CD14-positive monocyte (primary cell): ENCODE measurements at regions not wholly inside any gene's neighbourhood (a gene's known extent, or its start where the extent isn't known, plus 50 kb on each side); places are given as distances from the start of the nearest gene placed in this dataset.

Experiments used
- DNase-seq, 3 donors: peaks; one replicate each; pipeline ENCODE4 v3.0.0-alpha.2; 2011 to 2022
- H2AFZ ChIP-seq: 2 replicates; pipeline ENCODE4 v1.6.0; 2012; ENCODE audit warnings: mild to moderate bottlenecking, low read depth, low read length, inconsistent platforms; ENCODE audit not compliant: insufficient read depth, poor library complexity, severe bottlenecking
- H3K27ac ChIP-seq, 2 donors: 1 replicate in 1 of 2; 2 replicates in 1 of 2; pipeline ENCODE4 v1.5.1; 2012 to 2013; ENCODE audit warnings: low read length in 2 of 2, control low read depth in 1 of 2, inconsistent platforms in 1 of 2, low read depth in 1 of 2, mild to moderate bottlenecking in 1 of 2
- H3K27me3 ChIP-seq, 2 donors: one replicate each; pipeline versions ENCODE4 v1.6.0 to v1.6.1; 2011 to 2013; ENCODE audit warnings: low read length in 2 of 2; ENCODE audit not compliant: control insufficient read depth in 2 of 2, insufficient read depth in 2 of 2
- H3K36me3 ChIP-seq, 2 donors: replicated peaks in 1 of 2; 1 replicate in 1 of 2; 2 replicates in 1 of 2; pipeline versions ENCODE4 v1.5.1 to v1.6.1; 2012 to 2013; ENCODE audit warnings: low read length in 2 of 2, control low read depth in 1 of 2, inconsistent platforms in 1 of 2, mild to moderate bottlenecking in 1 of 2; ENCODE audit not compliant: insufficient read depth in 2 of 2, control insufficient read depth in 1 of 2
- H3K4me1 ChIP-seq, 2 donors: 1 replicate in 1 of 2; 2 replicates in 1 of 2; pipeline versions ENCODE4 v1.5.1 to v1.6.1; 2012 to 2013; ENCODE audit warnings: low read length in 2 of 2, control low read depth in 1 of 2, inconsistent platforms in 1 of 2, mild to moderate bottlenecking in 1 of 2, moderate library complexity in 1 of 2; ENCODE audit not compliant: insufficient read depth in 2 of 2, control insufficient read depth in 1 of 2
- H3K4me2 ChIP-seq: replicated peaks from 2 replicates; pipeline ENCODE3; 2012; ENCODE audit warnings: low read length, moderate library complexity, mild to moderate bottlenecking; ENCODE audit not compliant: poor library complexity, severe bottlenecking; ENCODE audit errors: extremely low read depth
- H3K4me3 ChIP-seq, 3 experiments: fragments of 200-600 bp in 1 of 3; sonication (generic) in 1 of 3; replicated peaks in 1 of 3; 1 replicate in 2 of 3; 2 replicates in 1 of 3; pipeline ENCODE4 v1.5.1; 2011 to 2013; ENCODE audit warnings: low read length in 3 of 3, mild to moderate bottlenecking in 3 of 3, control low read depth in 2 of 3, low read depth in 2 of 3, inconsistent platforms in 1 of 3, moderate library complexity in 1 of 3
- H3K79me2 ChIP-seq: 2 replicates; pipeline ENCODE4 v1.6.0; 2012; ENCODE audit warnings: mild to moderate bottlenecking, control low read depth, inconsistent platforms, low read length, moderate library complexity; ENCODE audit not compliant: insufficient read depth
- H3K9ac ChIP-seq: 2 replicates; pipeline ENCODE4 v1.6.0; 2017; ENCODE audit warnings: low read length, mild to moderate bottlenecking; ENCODE audit not compliant: insufficient read depth, poor library complexity, severe bottlenecking
- H3K9me3 ChIP-seq, 2 donors: replicated peaks in 1 of 2; 1 replicate in 1 of 2; 2 replicates in 1 of 2; pipeline versions ENCODE4 v1.5.1 to v1.6.1; 2012 to 2013; ENCODE audit warnings: low read length in 2 of 2, control low read depth in 1 of 2; ENCODE audit not compliant: control insufficient read depth in 1 of 2, insufficient read depth in 1 of 2
- H4K20me1 ChIP-seq: 2 replicates; pipeline ENCODE4 v1.6.0; 2012; ENCODE audit warnings: mild to moderate bottlenecking, low read length, control low read depth, moderate library complexity; ENCODE audit not compliant: insufficient read depth
- H3K27ac Mint-ChIP-seq, 7 donors: one replicate each; pipeline ENCODE4 v1.8.0; 2020; ENCODE audit warnings: mild to moderate bottlenecking in 7 of 7, mixed read lengths in 7 of 7, moderate library complexity in 6 of 7, inconsistent platforms in 2 of 7
- H3K27me3 Mint-ChIP-seq, 3 donors: one replicate each; pipeline ENCODE4 v1.8.0; 2021 to 2022; ENCODE audit warnings: low read depth in 3 of 3, mild to moderate bottlenecking in 3 of 3, mixed read lengths in 3 of 3, moderate library complexity in 3 of 3, inconsistent platforms in 1 of 3
- H3K36me3 Mint-ChIP-seq, 2 donors: one replicate each; pipeline ENCODE4 v1.8.0; 2020; ENCODE audit warnings: mixed read lengths in 2 of 2, inconsistent platforms in 1 of 2, mild to moderate bottlenecking in 1 of 2
- H3K4me1 Mint-ChIP-seq: one replicate; pipeline ENCODE4 v1.8.0; 2020; ENCODE audit warnings: mild to moderate bottlenecking, mixed read lengths
- H3K4me3 Mint-ChIP-seq, 2 donors: one replicate each; pipeline ENCODE4 v1.8.0; 2020; ENCODE audit warnings: mild to moderate bottlenecking in 2 of 2, mixed read lengths in 2 of 2, moderate library complexity in 1 of 2
- H3K9me3 Mint-ChIP-seq, 7 donors: one replicate each; pipeline ENCODE4 v1.8.0; 2020 to 2022; ENCODE audit warnings: mixed read lengths in 7 of 7, mild to moderate bottlenecking in 6 of 7, moderate library complexity in 6 of 7, inconsistent platforms in 2 of 7
- CTCF ChIP-seq: fragments of 200-600 bp; IDR thresholded peaks from one replicate; pipeline ENCODE4 v1.8.0; 2022; ENCODE audit warnings: antibody characterized with exemption, mild to moderate bottlenecking
- WGBS: methylation state at CpG from one replicate; pipeline ENCODE4 v1.1.5; 2013; ENCODE audit warnings: missing lambda C conversion rate; ENCODE audit not compliant: insufficient coverage; 5-methylcytosine and 5-hydroxymethylcytosine counted together
- intact Hi-C, 2 donors: fragments of 100-400 bp; cut with micrococcal nuclease; formaldehyde crosslinking; loops; one replicate each; pipeline versions ENCODE4 v1.15.0 to v1.15.1; 2023

- Histone ChIP-seq H3K4me2 (no peak overlapping the region), H3K27me3 (no peaks in the 10 kb centered on the region), H3K79me2 (no peaks in the 10 kb centered on the region), H3K36me3 (no peaks in the 10 kb centered on the region), H3K9ac (no peak overlapping the region), H3K4me1 (no peaks in the 10 kb centered on the region), H2AFZ (no peak overlapping the region), H3K4me3 (no peak overlapping the region), H4K20me1 (no peaks in the 10 kb centered on the region), H3K9me3 (no peaks in the 10 kb centered on the region), H3K27ac (no peak overlapping the region)
- Mint-ChIP-seq H3K4me3 (no peak overlapping the region), H3K27ac (no peak overlapping the region), H3K9me3 (peaks cover 1 to 10% (median 2%) of the 10 kb centered on the region in 7 donors), H3K27me3 (no peaks in the 10 kb centered on the region), H3K36me3 (no peaks in the 10 kb centered on the region), H3K4me1 (no peaks in the 10 kb centered on the region)
- intact Hi-C loops = no loop called here
- DNase-seq = no peak
- no peak for TF ChIP-seq CTCF
- no CpG with 5 or more reads among the region's 2 CpGs for WGBS
Observed at GRCh38 chr16:65532846-65533245, 411.0 kb upstream of the CDH11 start.

GRCh38 chr16:65532258-65532657, 410.4 kb upstream of the CDH11 start:
- WGBS = 38% methylated on average over 2 of the region's 6 CpGs
- intact Hi-C loops = no loop called here

More at GRCh38 chr16:65532258-65532657, 410.4 kb upstream of the CDH11 start:
- Histone ChIP-seq H4K20me1 (no peaks in the 10 kb centered on the region), H3K4me3 (no peak overlapping the region), H3K9ac (no peak overlapping the region), H3K27me3 (no peaks in the 10 kb centered on the region), H3K4me2 (no peak overlapping the region), H2AFZ (no peak overlapping the region), H3K27ac (no peak overlapping the region), H3K79me2 (no peaks in the 10 kb centered on the region), H3K36me3 (no peaks in the 10 kb centered on the region), H3K9me3 (peaks cover 0 to 3% of the 10 kb centered on the region in 2 donors), H3K4me1 (no peaks in the 10 kb centered on the region)
- Mint-ChIP-seq H3K9me3 (peaks cover 1 to 10% (median 4%) of the 10 kb centered on the region in 7 donors), H3K27me3 (no peaks in the 10 kb centered on the region), H3K36me3 (no peaks in the 10 kb centered on the region), H3K4me3 (no peak overlapping the region), H3K27ac (no peak overlapping the region), H3K4me1 (no peaks in the 10 kb centered on the region)
- TF ChIP-seq CTCF = no peak
- no peak for DNase-seq
